Fibroblast of lung (primary cell): ENCODE measurements at regions not wholly inside any gene's neighbourhood (a gene's known extent, or its start where the extent isn't known, plus 50 kb on each side); places are given as distances from the start of the nearest gene placed in this dataset.

ENCODE experiments used
- DNase-seq, 2 donors: peaks; one replicate each; pipeline versions ENCODE4 v3.0.0 to v3.0.0-alpha.2; 2010; ENCODE audit warnings: low read depth in 2 of 2
- H2AFZ ChIP-seq: 2 replicates; pipeline ENCODE4 v1.5.1; 2012; ENCODE audit warnings: low read length, control low read depth, inconsistent platforms
- H3K27ac ChIP-seq: 2 replicates; pipeline ENCODE4 v1.5.1; 2011; ENCODE audit warnings: low read length, control low read depth; ENCODE audit not compliant: insufficient read depth
- H3K27me3 ChIP-seq: 2 replicates; pipeline ENCODE4 v1.5.1; 2011; ENCODE audit warnings: mild to moderate bottlenecking, low read length; ENCODE audit not compliant: control insufficient read depth, insufficient read depth
- H3K36me3 ChIP-seq: 2 replicates; pipeline ENCODE4 v1.5.1; 2011; ENCODE audit warnings: low read length; ENCODE audit not compliant: control insufficient read depth, insufficient read depth
- H3K4me1 ChIP-seq: 2 replicates; pipeline ENCODE4 v1.5.1; 2011; ENCODE audit warnings: low read length; ENCODE audit not compliant: control insufficient read depth, insufficient read depth; ENCODE audit errors: extremely low read depth
- H3K4me2 ChIP-seq: 2 replicates; pipeline ENCODE4 v1.5.1; 2011; ENCODE audit warnings: low read length, control low read depth; ENCODE audit not compliant: insufficient read depth; ENCODE audit errors: extremely low read depth
- H3K4me3 ChIP-seq, 4 experiments: fragments of 200-600 bp in 1 of 4; sonication (generic) in 1 of 4; replicated peaks in 1 of 4; 2 replicates each; pipeline ENCODE4 v1.5.1; 2011 to 2016; ENCODE audit warnings: low read length in 4 of 4, low read depth in 3 of 4, mild to moderate bottlenecking in 3 of 4, control low read depth in 2 of 4, inconsistent platforms in 1 of 4, mixed read lengths in 1 of 4; ENCODE audit not compliant: insufficient read depth in 1 of 4; ENCODE audit errors: control extremely low read depth in 1 of 4
- H3K79me2 ChIP-seq: 2 replicates; pipeline ENCODE4 v1.5.1; 2012; ENCODE audit warnings: mild to moderate bottlenecking, low read length, inconsistent platforms; ENCODE audit not compliant: control insufficient read depth, insufficient read depth
- H3K9ac ChIP-seq: 2 replicates; pipeline ENCODE4 v1.5.1; 2011; ENCODE audit warnings: mild to moderate bottlenecking, low read length, control low read depth; ENCODE audit not compliant: insufficient read depth
- H3K9me3 ChIP-seq: 2 replicates; pipeline ENCODE4 v1.5.1; 2012; ENCODE audit warnings: low read depth, low read length; ENCODE audit not compliant: control insufficient read depth, insufficient read depth
- H4K20me1 ChIP-seq: 2 replicates; pipeline ENCODE4 v1.5.1; 2011; ENCODE audit warnings: low read length; ENCODE audit not compliant: control insufficient read depth, insufficient read depth; ENCODE audit errors: extremely low read depth
- EZH2 ChIP-seq: IDR thresholded peaks from 2 replicates; pipeline ENCODE4 v1.5.1; 2012; ENCODE audit warnings: low read length, control low read depth, mild to moderate bottlenecking; ENCODE audit errors: missing control alignments
- TF ChIP-seq, protein P1 (sequence below), 2 donors: IDR thresholded peaks in 1 of 2; conservative IDR thresholded peaks in 1 of 2; 1 replicate in 1 of 2; 2 replicates in 1 of 2; pipeline ENCODE4 v1.5.1; 2011 to 2012; ENCODE audit warnings: low read length in 2 of 2, control low read depth in 1 of 2, inconsistent platforms in 1 of 2, low read depth in 1 of 2, mild to moderate bottlenecking in 1 of 2

DNA sequence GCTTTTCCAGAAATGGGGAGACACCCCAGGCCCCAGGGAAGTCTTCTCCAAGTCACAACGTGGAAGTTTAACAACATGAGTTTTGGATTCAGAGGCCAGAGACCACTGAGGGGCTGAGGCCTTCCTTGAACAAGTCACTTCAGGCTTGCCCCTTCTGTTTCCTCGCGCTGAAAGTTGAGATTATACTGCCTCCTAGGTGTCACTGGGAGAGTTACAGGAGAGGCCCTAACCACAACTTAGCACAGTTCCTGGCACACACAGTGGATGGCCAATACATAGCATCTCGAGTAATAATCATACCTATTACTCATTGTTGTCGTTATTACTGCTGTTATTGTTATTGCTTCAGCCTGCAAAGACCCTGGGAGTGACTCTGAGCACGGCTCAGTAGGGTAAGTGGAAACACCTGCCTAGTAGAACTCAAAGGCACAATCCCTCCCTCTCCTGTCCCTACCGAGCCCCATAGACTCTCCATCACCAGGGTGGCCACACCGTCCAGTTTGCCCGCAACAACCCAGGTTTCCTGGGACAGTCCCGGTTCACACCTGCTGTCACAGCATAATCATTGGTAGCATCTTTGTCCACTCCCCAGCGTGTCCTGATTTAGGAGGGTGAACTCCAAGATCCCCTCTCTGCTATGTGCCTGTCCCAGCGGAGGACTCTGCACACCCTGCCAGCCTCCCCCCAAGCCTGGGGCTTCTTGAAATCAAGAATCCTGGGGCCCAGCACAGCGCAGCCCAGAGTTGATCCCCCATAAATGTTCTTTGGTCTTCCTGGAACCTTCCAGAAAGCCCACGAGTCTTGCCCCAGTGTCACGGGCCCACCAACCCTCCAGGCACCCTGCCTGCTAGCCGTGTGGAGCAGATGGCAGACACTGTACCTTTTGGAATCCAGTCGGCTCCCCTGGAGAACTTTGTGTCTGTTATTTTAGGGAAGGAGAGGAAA is 85.0 kb downstream of the SYNE3 start:
- Histone ChIP-seq H4K20me1 (no peaks in the 10 kb centered on the region), H3K27me3 (no peaks in the 10 kb centered on the region), H3K9me3 (no peaks in the 10 kb centered on the region), H3K9ac (no peak overlapping the region), H3K27ac (no peak overlapping the region), H2AFZ (no peak overlapping the region), H3K79me2 (no peaks in the 10 kb centered on the region), H3K4me1 (no peaks in the 10 kb centered on the region), H3K4me3 (no peak overlapping the region), H3K36me3 (peaks cover 6% of the 10 kb centered on the region), H3K4me2 (no peak overlapping the region)
- TF ChIP-seq, protein P1, sequence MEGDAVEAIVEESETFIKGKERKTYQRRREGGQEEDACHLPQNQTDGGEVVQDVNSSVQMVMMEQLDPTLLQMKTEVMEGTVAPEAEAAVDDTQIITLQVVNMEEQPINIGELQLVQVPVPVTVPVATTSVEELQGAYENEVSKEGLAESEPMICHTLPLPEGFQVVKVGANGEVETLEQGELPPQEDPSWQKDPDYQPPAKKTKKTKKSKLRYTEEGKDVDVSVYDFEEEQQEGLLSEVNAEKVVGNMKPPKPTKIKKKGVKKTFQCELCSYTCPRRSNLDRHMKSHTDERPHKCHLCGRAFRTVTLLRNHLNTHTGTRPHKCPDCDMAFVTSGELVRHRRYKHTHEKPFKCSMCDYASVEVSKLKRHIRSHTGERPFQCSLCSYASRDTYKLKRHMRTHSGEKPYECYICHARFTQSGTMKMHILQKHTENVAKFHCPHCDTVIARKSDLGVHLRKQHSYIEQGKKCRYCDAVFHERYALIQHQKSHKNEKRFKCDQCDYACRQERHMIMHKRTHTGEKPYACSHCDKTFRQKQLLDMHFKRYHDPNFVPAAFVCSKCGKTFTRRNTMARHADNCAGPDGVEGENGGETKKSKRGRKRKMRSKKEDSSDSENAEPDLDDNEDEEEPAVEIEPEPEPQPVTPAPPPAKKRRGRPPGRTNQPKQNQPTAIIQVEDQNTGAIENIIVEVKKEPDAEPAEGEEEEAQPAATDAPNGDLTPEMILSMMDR (conservative IDR thresholded peaks at IDR 0.05 in 1 of 2, IDR thresholded peaks at IDR 0.05 in 1 of 2; ENCODE audit: low read depth in 1 of 2, low read length in 2 of 2) = peak; percentile 44 to 62
- no peak for TF ChIP-seq EZH2
- peak; percentile 16 to 36 for DNase-seq

DNA sequence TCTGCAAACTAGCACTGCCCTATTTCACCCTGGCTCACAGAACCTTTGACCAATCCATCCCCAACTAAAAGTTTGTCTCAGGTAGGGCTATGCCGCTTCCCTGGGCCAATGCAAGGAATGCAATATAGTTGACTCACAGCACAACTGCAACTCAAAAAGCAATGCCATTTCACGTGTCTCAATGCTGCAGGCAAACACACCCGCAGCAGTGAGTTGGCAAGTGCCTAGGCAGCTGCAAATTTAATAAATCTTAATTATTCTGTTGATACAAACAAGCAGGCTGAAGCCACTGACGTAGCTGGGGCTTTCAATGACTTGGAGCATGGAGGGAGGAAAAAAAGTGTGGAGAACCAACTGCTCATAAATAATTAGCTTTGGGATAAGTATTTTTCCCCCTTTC is 87.9 kb downstream of the SYNE3 start:
- Histone ChIP-seq H2AFZ (no peak overlapping the region), H4K20me1 (no peaks in the 10 kb centered on the region), H3K27ac (no peak overlapping the region), H3K4me1 (no peaks in the 10 kb centered on the region), H3K4me3 (no peak overlapping the region), H3K27me3 (no peaks in the 10 kb centered on the region), H3K9ac (no peak overlapping the region), H3K36me3 (peaks cover 6% of the 10 kb centered on the region), H3K79me2 (no peaks in the 10 kb centered on the region), H3K4me2 (no peak overlapping the region), H3K9me3 (no peaks in the 10 kb centered on the region)
- TF ChIP-seq, protein P1 (conservative IDR thresholded peaks at IDR 0.05 in 1 of 2, IDR thresholded peaks at IDR 0.05 in 1 of 2; ENCODE audit: low read depth in 1 of 2, low read length in 2 of 2) = no peak
- no peak for DNase-seq

DNA sequence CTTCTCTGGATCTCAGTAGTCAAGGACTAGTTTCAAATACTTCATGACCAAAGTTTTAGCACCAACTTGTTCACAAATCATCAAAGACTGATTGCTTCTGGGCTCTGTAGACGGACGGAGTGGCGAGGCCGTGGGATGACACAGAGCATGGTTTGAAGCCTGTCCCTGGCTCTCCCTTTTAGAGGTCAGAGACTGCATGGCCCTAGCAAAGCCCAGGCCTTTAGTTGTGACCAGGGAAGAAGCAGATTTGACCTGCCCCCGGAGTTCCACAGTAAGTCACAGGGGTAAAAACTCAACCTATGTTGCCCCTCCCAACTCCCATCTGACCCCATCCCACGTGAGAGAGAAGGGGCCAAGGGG is 90.4 kb downstream of the SYNE3 start:
- H3K36me3 ChIP-seq = peaks cover 4% of the 10 kb centered on the region
- no peak overlapping the region for H3K27ac ChIP-seq
- DNase-seq = no peak
- H3K9ac ChIP-seq = no peak overlapping the region
- TF ChIP-seq, protein P1 (conservative IDR thresholded peaks at IDR 0.05 in 1 of 2, IDR thresholded peaks at IDR 0.05 in 1 of 2; ENCODE audit: low read depth in 1 of 2, low read length in 2 of 2) = no peak
- no peak for TF ChIP-seq EZH2
- no peaks in the 10 kb centered on the region for H3K27me3 ChIP-seq
- no peaks in the 10 kb centered on the region for H3K79me2 ChIP-seq
- H3K4me1 ChIP-seq = no peaks in the 10 kb centered on the region
- no peaks in the 10 kb centered on the region for H4K20me1 ChIP-seq
- no peak overlapping the region for H3K4me2 ChIP-seq
- no peak overlapping the region for H3K4me3 ChIP-seq
- H2AFZ ChIP-seq = no peak overlapping the region
- H3K9me3 ChIP-seq = no peaks in the 10 kb centered on the region
